ENCODE measurements at regions not wholly inside any gene's neighbourhood (a gene's known extent, or its start where the extent isn't known, plus 50 kb on each side); places are given as distances from the start of the nearest gene placed in this dataset.

- peaks cover 0 to 5% of the 10 kb centered on the region in 2 donors for H3K27me3 Mint-ChIP-seq
Measured at GRCh38 chr12:114847441-114848035, 163.6 kb upstream of the TBX3 start.

GRCh38 chr12:114846771-114847170 lies 162.8 kb upstream of the TBX3 start:
- H3K36me3 ChIP-seq (ENCODE audit: insufficient read depth, low read length), result no peaks in the 10 kb centered on the region
- no peak overlapping the region for H3K27ac Mint-ChIP-seq
- peaks cover 0 to 5% of the 10 kb centered on the region in 2 donors for H3K27me3 Mint-ChIP-seq
- ChIA-PET CTCF (no interaction called here), POLR2A (interaction anchor here (0.6 kb wide), 1 partner anchor 64 kb away, joined by 8 read pairs; no protein-coding TSS in a partner anchor)
- H3K36me3 Mint-ChIP-seq, result no peaks in the 10 kb centered on the region
- H3K9me3 ChIP-seq (ENCODE audit: low read length), result no peaks in the 10 kb centered on the region
- H3K4me1 Mint-ChIP-seq, result no peaks in the 10 kb centered on the region
- peaks cover 0 to 7% (median 5%) of the 10 kb centered on the region in 5 donors for H3K9me3 Mint-ChIP-seq
- no peaks in the 10 kb centered on the region for H3K27me3 ChIP-seq (ENCODE audit: insufficient read depth, low read length, poor library complexity, severe bottlenecking)
- H3K4me1 ChIP-seq (ENCODE audit: insufficient read depth, low read length), result no peaks in the 10 kb centered on the region
- DNase-seq, result no peak
- H3K27ac ChIP-seq (ENCODE audit: low read depth, low read length), result no peak overlapping the region
- no peak overlapping the region for H3K4me3 Mint-ChIP-seq
- H3K4me3 ChIP-seq (ENCODE audit: low read length), result no peak overlapping the region

More at GRCh38 chr12:114847441-114848035, 163.6 kb upstream of the TBX3 start:
- H3K27me3 ChIP-seq (ENCODE audit: insufficient read depth, low read length, poor library complexity, severe bottlenecking), result no peaks in the 10 kb centered on the region
- ChIA-PET CTCF (no interaction called here), POLR2A (no interaction called here)
- no peaks in the 10 kb centered on the region for H3K9me3 ChIP-seq (ENCODE audit: low read length)
- no peaks in the 10 kb centered on the region for H3K36me3 ChIP-seq (ENCODE audit: insufficient read depth, low read length)
- no peaks in the 10 kb centered on the region for H3K4me1 Mint-ChIP-seq
- no peak overlapping the region for H3K27ac ChIP-seq (ENCODE audit: low read depth, low read length)
- H3K4me3 ChIP-seq (ENCODE audit: low read length), result no peak overlapping the region
- peaks cover 0 to 10% (median 8%) of the 10 kb centered on the region in 5 donors for H3K9me3 Mint-ChIP-seq
- no peak overlapping the region for H3K4me3 Mint-ChIP-seq
- no peaks in the 10 kb centered on the region for H3K36me3 Mint-ChIP-seq
- no peak for DNase-seq
- H3K27ac Mint-ChIP-seq, result peak overlapping the region in 1 of 8 donors; percentile 51
- no peaks in the 10 kb centered on the region for H3K4me1 ChIP-seq (ENCODE audit: insufficient read depth, low read length)

- Mint-ChIP-seq H3K4me1 (no peaks in the 10 kb centered on the region), H3K27ac (no peak overlapping the region), H3K9me3 (peaks cover 0 to 3% (median 2%) of the 10 kb centered on the region in 5 donors), H3K27me3 (no peaks in the 10 kb centered on the region), H3K4me3 (no peak overlapping the region), H3K36me3 (no peaks in the 10 kb centered on the region)
- Histone ChIP-seq H3K4me3 (ENCODE audit: low read length) (no peak overlapping the region), H3K27me3 (ENCODE audit: insufficient read depth, low read length, poor library complexity, severe bottlenecking) (no peaks in the 10 kb centered on the region), H3K27ac (ENCODE audit: low read depth, low read length) (no peak overlapping the region), H3K4me1 (ENCODE audit: insufficient read depth, low read length) (no peaks in the 10 kb centered on the region), H3K9me3 (ENCODE audit: low read length) (no peaks in the 10 kb centered on the region), H3K36me3 (ENCODE audit: insufficient read depth, low read length) (no peaks in the 10 kb centered on the region)
- DNase-seq, result no peak
- POLR2A ChIA-PET, result no interaction called here
- CTCF ChIA-PET, result no interaction called here
Measured at GRCh38 chr12:114841557-114842251, 157.7 kb upstream of the TBX3 start.

GRCh38 chr12:114838480-114838879 lies 154.5 kb upstream of the TBX3 start:
- ChIA-PET POLR2A (no interaction called here), CTCF (no interaction called here)
- H3K4me1 Mint-ChIP-seq, result no peaks in the 10 kb centered on the region
- Histone ChIP-seq H3K27ac (ENCODE audit: low read depth, low read length) (no peak overlapping the region), H3K27me3 (ENCODE audit: insufficient read depth, low read length, poor library complexity, severe bottlenecking) (no peaks in the 10 kb centered on the region), H3K36me3 (ENCODE audit: insufficient read depth, low read length) (no peaks in the 10 kb centered on the region), H3K9me3 (ENCODE audit: low read length) (no peaks in the 10 kb centered on the region), H3K4me3 (ENCODE audit: low read length) (no peak overlapping the region), H3K4me1 (ENCODE audit: insufficient read depth, low read length) (no peaks in the 10 kb centered on the region)
- no peaks in the 10 kb centered on the region for H3K36me3 Mint-ChIP-seq
- no peaks in the 10 kb centered on the region for H3K27me3 Mint-ChIP-seq
- H3K9me3 Mint-ChIP-seq, result peaks cover 0 to 3% (median 2%) of the 10 kb centered on the region in 5 donors
- H3K4me3 Mint-ChIP-seq, result no peak overlapping the region
- DNase-seq, result no peak
- no peak overlapping the region for H3K27ac Mint-ChIP-seq

GRCh38 chr12:114836609-114837008 lies 152.6 kb upstream of the TBX3 start:
- H3K4me1 Mint-ChIP-seq, result no peaks in the 10 kb centered on the region
- H3K36me3 ChIP-seq (ENCODE audit: insufficient read depth, low read length), result no peaks in the 10 kb centered on the region
- ChIA-PET CTCF (no interaction called here), POLR2A (no interaction called here)
- H3K9me3 ChIP-seq (ENCODE audit: low read length), result no peaks in the 10 kb centered on the region
- H3K4me3 ChIP-seq (ENCODE audit: low read length), result no peak overlapping the region
- H3K4me3 Mint-ChIP-seq, result no peak overlapping the region
- H3K27ac ChIP-seq (ENCODE audit: low read depth, low read length), result no peak overlapping the region
- no peaks in the 10 kb centered on the region for H3K36me3 Mint-ChIP-seq
- no peaks in the 10 kb centered on the region for H3K27me3 ChIP-seq (ENCODE audit: insufficient read depth, low read length, poor library complexity, severe bottlenecking)
- DNase-seq, result no peak
- no peak overlapping the region for H3K27ac Mint-ChIP-seq
- H3K27me3 Mint-ChIP-seq, result peaks cover 0 to 2% of the 10 kb centered on the region in 2 donors
- no peaks in the 10 kb centered on the region for H3K4me1 ChIP-seq (ENCODE audit: insufficient read depth, low read length)
- H3K9me3 Mint-ChIP-seq, result peaks cover 0 to 4% (median 2%) of the 10 kb centered on the region in 5 donors

GRCh38 chr12:114835031-114835430 lies 151.1 kb upstream of the TBX3 start:
- Histone ChIP-seq H3K27me3 (ENCODE audit: insufficient read depth, low read length, poor library complexity, severe bottlenecking) (no peaks in the 10 kb centered on the region), H3K9me3 (ENCODE audit: low read length) (no peaks in the 10 kb centered on the region), H3K36me3 (ENCODE audit: insufficient read depth, low read length) (no peaks in the 10 kb centered on the region), H3K27ac (ENCODE audit: low read depth, low read length) (no peak overlapping the region), H3K4me3 (ENCODE audit: low read length) (no peak overlapping the region), H3K4me1 (ENCODE audit: insufficient read depth, low read length) (no peaks in the 10 kb centered on the region)
- CTCF ChIA-PET, result no interaction called here
- no peaks in the 10 kb centered on the region for H3K36me3 Mint-ChIP-seq
- POLR2A ChIA-PET, result no interaction called here
- H3K4me1 Mint-ChIP-seq, result no peaks in the 10 kb centered on the region
- no peak overlapping the region for H3K4me3 Mint-ChIP-seq
- H3K27ac Mint-ChIP-seq, result no peak overlapping the region
- H3K9me3 Mint-ChIP-seq, result peaks cover 0 to 4% (median 2%) of the 10 kb centered on the region in 5 donors
- H3K27me3 Mint-ChIP-seq, result peaks cover 0 to 2% of the 10 kb centered on the region in 2 donors
- no peak for DNase-seq

- H3K27ac Mint-ChIP-seq, result no peak overlapping the region
- H3K4me1 ChIP-seq (ENCODE audit: insufficient read depth, low read length), result no peaks in the 10 kb centered on the region
- H3K4me1 Mint-ChIP-seq, result no peaks in the 10 kb centered on the region
- ChIA-PET POLR2A (no interaction called here), CTCF (no interaction called here)
- no peak overlapping the region for H3K27ac ChIP-seq (ENCODE audit: low read depth, low read length)
- no peaks in the 10 kb centered on the region for H3K27me3 ChIP-seq (ENCODE audit: insufficient read depth, low read length, poor library complexity, severe bottlenecking)
- peaks cover 0 to 2% of the 10 kb centered on the region in 2 donors for H3K27me3 Mint-ChIP-seq
- DNase-seq, result no peak
- H3K36me3 Mint-ChIP-seq, result no peaks in the 10 kb centered on the region
- H3K36me3 ChIP-seq (ENCODE audit: insufficient read depth, low read length), result no peaks in the 10 kb centered on the region
- H3K4me3 Mint-ChIP-seq, result no peak overlapping the region
- no peaks in the 10 kb centered on the region for H3K9me3 ChIP-seq (ENCODE audit: low read length)
- H3K4me3 ChIP-seq (ENCODE audit: low read length), result no peak overlapping the region
- H3K9me3 Mint-ChIP-seq, result peaks cover 0 to 4% (median 2%) of the 10 kb centered on the region in 5 donors
Measured at GRCh38 chr12:114834621-114835020, 150.6 kb upstream of the TBX3 start.

- H3K36me3 Mint-ChIP-seq, result peaks cover 0 to 2% (median 0%) of the 10 kb centered on the region in 3 donors
- peaks cover 0 to 2% of the 10 kb centered on the region in 2 donors for H3K27me3 Mint-ChIP-seq
- Histone ChIP-seq H3K36me3 (ENCODE audit: insufficient read depth, low read length) (no peaks in the 10 kb centered on the region), H3K27me3 (ENCODE audit: insufficient read depth, low read length, poor library complexity, severe bottlenecking) (no peaks in the 10 kb centered on the region), H3K4me3 (ENCODE audit: low read length) (no peak overlapping the region), H3K4me1 (ENCODE audit: insufficient read depth, low read length) (no peaks in the 10 kb centered on the region), H3K9me3 (ENCODE audit: low read length) (no peaks in the 10 kb centered on the region), H3K27ac (ENCODE audit: low read depth, low read length) (no peak overlapping the region)
- H3K4me1 Mint-ChIP-seq, result no peaks in the 10 kb centered on the region
- no peak overlapping the region for H3K4me3 Mint-ChIP-seq
- DNase-seq, result no peak
- H3K9me3 Mint-ChIP-seq, result peaks cover 0 to 7% (median 5%) of the 10 kb centered on the region in 5 donors
- ChIA-PET POLR2A (no interaction called here), CTCF (no interaction called here)
- H3K27ac Mint-ChIP-seq, result no peak overlapping the region
Measured at GRCh38 chr12:114829833-114830232, 145.9 kb upstream of the TBX3 start.

All from CD8-positive, alpha-beta memory T cell (primary cell).